ENCODE measurements at regions not wholly inside any gene's neighbourhood (a gene's known extent, or its start where the extent isn't known, plus 50 kb on each side); places are given as distances from the start of the nearest gene placed in this dataset.

GRCh38 chr1:59236721-59237545, 60.0 kb upstream of the FGGY start:
- no peak for DNase-seq (ENCODE audit: low read depth)
- H3K4me3 ChIP-seq (ENCODE audit: low read depth, low read length), result no peak overlapping the region
- TF ChIP-seq, protein P1, sequence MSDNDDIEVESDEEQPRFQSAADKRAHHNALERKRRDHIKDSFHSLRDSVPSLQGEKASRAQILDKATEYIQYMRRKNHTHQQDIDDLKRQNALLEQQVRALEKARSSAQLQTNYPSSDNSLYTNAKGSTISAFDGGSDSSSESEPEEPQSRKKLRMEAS (IDR thresholded peaks at IDR 0.05; ENCODE audit: low read depth, low read length), result no peak
- TF ChIP-seq POLR2A (IDR thresholded peaks at IDR 0.05; ENCODE audit: extremely low read depth, insufficient read length) (no peak), MYC (IDR thresholded peaks at IDR 0.05; ENCODE audit: low read depth, low read length) (no peak), CTCF (IDR thresholded peaks at IDR 0.05; ENCODE audit: low read depth, low read length) (no peak)

- TF ChIP-seq POLR2A (IDR thresholded peaks at IDR 0.05; ENCODE audit: extremely low read depth, insufficient read length), result no peak
- TF ChIP-seq, protein P1 (IDR thresholded peaks at IDR 0.05; ENCODE audit: low read depth, low read length), result no peak
- H3K4me3 ChIP-seq (ENCODE audit: low read depth, low read length), result no peak overlapping the region
- DNase-seq (ENCODE audit: low read depth), result no peak
These were observed 59.0 kb upstream of the FGGY start for GRCh38 chr1:59237900-59238299.

GRCh38 chr1:59238333-59238934, 58.5 kb upstream of the FGGY start:
- DNase-seq (ENCODE audit: low read depth), result no peak
- no peak for TF ChIP-seq POLR2A (IDR thresholded peaks at IDR 0.05; ENCODE audit: extremely low read depth, insufficient read length)
- TF ChIP-seq, protein P1 (IDR thresholded peaks at IDR 0.05; ENCODE audit: low read depth, low read length), result no peak
- no peak for TF ChIP-seq CTCF (IDR thresholded peaks at IDR 0.05; ENCODE audit: low read depth, low read length)
- TF ChIP-seq MYC (IDR thresholded peaks at IDR 0.05; ENCODE audit: low read depth, low read length), result no peak
- no peak overlapping the region for H3K4me3 ChIP-seq (ENCODE audit: low read depth, low read length)

GRCh38 chr1:59238993-59239392, 57.9 kb upstream of the FGGY start:
- H3K4me3 ChIP-seq (ENCODE audit: low read depth, low read length), result no peak overlapping the region
- no peak for DNase-seq (ENCODE audit: low read depth)
- TF ChIP-seq CTCF (IDR thresholded peaks at IDR 0.05; ENCODE audit: low read depth, low read length) (no peak), POLR2A (IDR thresholded peaks at IDR 0.05; ENCODE audit: extremely low read depth, insufficient read length) (no peak), MYC (IDR thresholded peaks at IDR 0.05; ENCODE audit: low read depth, low read length) (no peak)
- TF ChIP-seq, protein P1 (IDR thresholded peaks at IDR 0.05; ENCODE audit: low read depth, low read length), result no peak

DNA sequence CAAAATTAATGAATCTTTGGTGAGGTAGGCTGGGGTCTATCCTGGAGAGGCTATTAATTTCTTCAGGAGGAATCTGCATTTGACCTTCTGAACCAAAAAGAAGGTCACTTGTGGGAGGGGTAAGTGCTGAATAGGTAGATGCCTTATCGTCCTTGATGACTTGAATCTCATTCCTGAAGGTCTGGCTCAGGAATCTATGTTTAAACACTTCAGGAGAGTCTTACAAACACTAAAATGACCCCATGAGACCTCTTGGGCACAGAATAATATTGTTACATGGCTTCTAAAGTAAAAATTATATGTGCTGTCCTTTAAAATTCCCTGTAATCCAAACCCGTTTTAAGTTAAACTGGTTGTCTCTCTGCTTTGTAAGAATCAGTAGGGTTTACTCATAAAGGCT, 55.0 kb upstream of the FGGY start:
- TF ChIP-seq, protein P1 (IDR thresholded peaks at IDR 0.05; ENCODE audit: low read depth, low read length), result no peak
- TF ChIP-seq CTCF (IDR thresholded peaks at IDR 0.05; ENCODE audit: low read depth, low read length) (no peak), POLR2A (IDR thresholded peaks at IDR 0.05; ENCODE audit: extremely low read depth, insufficient read length) (no peak), MYC (IDR thresholded peaks at IDR 0.05; ENCODE audit: low read depth, low read length) (no peak)

DNA sequence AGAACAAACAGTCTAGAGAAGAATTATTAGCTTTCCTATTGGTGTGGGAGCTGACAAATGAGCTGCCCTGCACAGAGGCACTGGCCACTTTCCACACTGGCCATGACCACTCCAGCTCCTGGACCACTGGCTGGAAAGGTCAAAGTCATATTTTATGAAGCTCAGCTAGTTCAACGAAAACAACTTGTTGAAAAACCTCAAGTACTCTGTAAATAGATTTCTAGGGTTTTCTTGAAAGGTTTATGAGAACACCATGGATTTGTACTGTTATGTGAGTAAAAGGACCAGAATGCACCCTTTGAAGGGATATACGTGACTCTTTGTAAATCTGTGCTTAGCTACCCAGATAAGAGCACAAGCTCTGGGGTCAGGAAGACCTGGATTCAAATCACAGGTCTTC, 54.5 kb upstream of the FGGY start:
- no peak for DNase-seq (ENCODE audit: low read depth)
- H3K4me3 ChIP-seq (ENCODE audit: low read depth, low read length), result no peak overlapping the region
- TF ChIP-seq POLR2A (IDR thresholded peaks at IDR 0.05; ENCODE audit: extremely low read depth, insufficient read length) (no peak), CTCF (IDR thresholded peaks at IDR 0.05; ENCODE audit: low read depth, low read length) (no peak), MYC (IDR thresholded peaks at IDR 0.05; ENCODE audit: low read depth, low read length) (no peak)
- TF ChIP-seq, protein P1 (IDR thresholded peaks at IDR 0.05; ENCODE audit: low read depth, low read length), result no peak

More for the DNA sequence above, 55.0 kb upstream of the FGGY start:
- no peak for DNase-seq (ENCODE audit: low read depth)
- no peak overlapping the region for H3K4me3 ChIP-seq (ENCODE audit: low read depth, low read length)

All from NB4 (cell line).